HG02884 (cell line): ENCODE measurements at regions not wholly inside any gene's neighbourhood (a gene's known extent, or its start where the extent isn't known, plus 50 kb on each side); places are given as distances from the start of the nearest gene placed in this dataset.
"Not testable (repeated sequence)": the region's sequence is repeated elsewhere in the genome, so short reads cannot be mapped to it uniquely, and the experiment has no call there.

ENCODE experiments used
- ATAC-seq: cut with Tn5 transposase; IDR thresholded peaks from one replicate; pipeline ENCODE4 v1.9.1; 2021; ENCODE audit warnings: mild to moderate bottlenecking, moderate library complexity; ENCODE audit not compliant: unreplicated experiment

DNA sequence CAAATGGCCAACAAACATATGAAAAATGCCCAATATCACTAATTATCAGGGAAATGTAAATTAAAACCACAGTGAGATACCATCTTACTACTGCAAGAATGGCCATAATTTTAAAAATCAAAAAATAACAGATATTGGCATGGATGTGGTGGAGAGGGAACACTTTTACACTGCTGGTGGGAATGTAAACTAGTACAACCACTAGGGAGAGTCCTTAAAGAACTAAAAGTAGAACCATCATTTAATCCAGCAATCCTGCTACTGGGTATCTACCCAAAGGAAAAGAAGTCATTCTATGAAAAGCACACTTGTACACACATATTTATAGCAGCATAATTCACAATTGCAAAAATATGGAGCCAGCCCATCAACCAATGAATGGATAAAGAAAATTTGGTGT, 459.7 kb downstream of the GXYLT1 start:
- no peak for ATAC-seq

- ATAC-seq: no peak
Observed at GRCh38 chr12:41683513-41684240, 461.0 kb downstream of the GXYLT1 start.

DNA sequence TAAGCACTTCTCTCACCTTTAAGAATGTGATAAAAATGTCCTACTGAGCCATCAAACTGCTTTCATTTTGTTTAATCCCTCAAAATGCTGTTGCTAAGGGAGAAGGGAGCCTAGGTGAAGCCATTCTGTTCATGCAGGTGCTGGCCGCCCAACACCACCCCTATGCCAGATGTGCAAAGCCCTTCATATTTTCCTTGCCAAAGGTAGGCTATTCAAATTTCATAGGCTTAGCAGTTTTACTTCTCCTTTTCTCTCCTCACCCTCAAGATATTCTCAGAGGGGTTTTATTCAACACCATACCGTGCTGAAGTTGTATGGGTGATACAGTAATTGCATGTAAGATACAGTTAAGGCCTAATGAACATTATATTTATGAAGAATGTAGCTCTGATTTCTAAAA, 461.7 kb downstream of the GXYLT1 start:
- ATAC-seq: peak; percentile 72

GRCh38 chr12:41681898-41682297, 462.8 kb downstream of the GXYLT1 start:
- ATAC-seq: no peak

GRCh38 chr12:41680155-41680554, 464.5 kb downstream of the GXYLT1 start:
- no peak for ATAC-seq

- no peak for ATAC-seq
Observed at GRCh38 chr12:41663598-41664265, 475.6 kb downstream of the PDZRN4 start.

GRCh38 chr12:41661141-41661765, 473.1 kb downstream of the PDZRN4 start:
- ATAC-seq: no peak

GRCh38 chr12:41656454-41656853, 468.3 kb downstream of the PDZRN4 start:
- no peak for ATAC-seq

DNA sequence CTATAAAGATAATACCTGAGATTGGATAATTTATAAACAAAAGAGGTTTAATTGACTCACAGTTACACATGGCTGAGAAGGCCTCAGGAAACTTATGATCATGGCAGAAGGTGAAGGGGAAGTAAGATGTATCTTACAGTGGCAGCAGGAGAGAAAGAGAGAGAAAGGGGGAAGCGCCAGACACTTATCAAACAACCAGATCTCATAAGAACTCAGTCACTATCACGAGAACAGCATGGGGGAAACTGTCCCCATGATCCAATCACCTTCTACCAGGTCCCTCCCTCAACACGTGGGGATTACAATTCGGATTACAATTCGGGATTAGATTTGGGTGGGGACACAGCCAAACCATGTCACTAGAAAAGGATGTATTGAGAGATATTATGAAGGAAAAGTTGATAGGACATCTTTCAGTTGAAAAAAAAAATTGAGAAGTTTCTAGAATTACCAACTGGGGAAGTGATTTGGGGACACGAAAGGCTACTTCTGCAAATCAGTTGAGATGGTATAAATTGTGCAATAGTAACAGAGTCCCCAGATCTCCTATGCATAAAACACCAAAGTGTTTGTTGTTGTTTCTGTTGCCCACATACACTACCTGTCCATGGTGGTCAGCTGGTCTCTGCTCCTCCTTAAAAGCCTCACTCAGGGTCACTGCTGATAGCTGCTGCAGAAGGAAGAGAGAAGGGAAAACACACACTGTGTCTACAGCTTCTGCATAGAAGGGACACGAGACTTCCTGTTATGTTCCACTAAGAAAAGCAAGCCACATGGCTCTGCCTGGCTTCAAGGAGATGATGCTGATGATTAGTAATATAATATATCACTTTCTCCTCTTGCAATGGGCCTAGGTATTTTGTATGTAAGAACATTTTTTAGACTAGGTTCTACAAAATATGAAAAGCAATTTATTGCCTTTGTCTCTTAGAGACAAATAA, 465.5 kb downstream of the PDZRN4 start:
- no peak for ATAC-seq

GRCh38 chr12:41652981-41653380, 464.9 kb downstream of the PDZRN4 start:
- ATAC-seq: no peak

DNA sequence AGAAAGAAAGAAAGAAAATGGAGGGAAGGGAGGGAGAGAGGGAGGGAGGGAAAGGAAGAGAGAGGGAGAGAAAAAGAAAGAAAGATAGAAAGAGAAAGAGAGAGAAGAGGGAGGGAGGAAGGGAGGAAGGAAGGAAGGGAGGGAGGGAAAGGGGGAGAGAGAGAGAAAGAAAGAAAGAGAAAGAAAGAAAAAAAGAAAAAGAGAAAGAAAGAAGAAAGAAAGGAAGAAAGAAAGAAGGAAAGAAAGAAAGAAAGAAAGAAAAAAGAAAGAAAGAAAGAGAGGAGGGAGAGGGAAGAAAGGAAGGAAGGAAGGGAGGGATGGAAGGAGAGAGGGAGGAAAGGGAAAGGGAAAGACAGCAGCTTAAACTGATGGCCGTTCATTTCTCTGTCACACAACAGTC, 457.5 kb downstream of the PDZRN4 start:
- ATAC-seq: no peak

DNA sequence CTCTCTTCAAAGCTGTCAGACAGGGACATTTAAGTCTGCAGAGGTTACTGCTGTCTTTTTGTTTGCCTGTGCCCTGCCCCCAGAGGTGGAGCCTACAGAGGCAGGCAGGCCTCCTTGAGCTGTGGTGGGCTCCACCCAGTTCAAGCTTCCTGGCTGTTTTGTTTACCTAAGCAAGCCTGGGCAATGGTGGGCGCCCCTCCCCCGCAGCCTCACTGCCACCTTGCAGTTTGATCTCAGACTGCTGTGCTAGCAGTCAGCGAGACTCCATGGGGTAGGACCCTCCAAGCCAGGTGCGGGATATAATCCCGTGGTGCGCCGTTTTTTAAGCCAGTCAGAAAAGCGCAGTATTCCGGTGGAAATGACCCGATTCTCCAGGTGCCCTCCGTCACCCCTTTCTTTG, 454.7 kb downstream of the PDZRN4 start:
- not testable (repeated sequence) for ATAC-seq

- ATAC-seq: no peak
Observed at GRCh38 chr12:41636653-41637052, 448.5 kb downstream of the PDZRN4 start.

GRCh38 chr12:41635626-41636364, 447.7 kb downstream of the PDZRN4 start:
- ATAC-seq: no peak

- ATAC-seq: no peak
Observed at GRCh38 chr12:41634091-41634490, 446.0 kb downstream of the PDZRN4 start.

DNA sequence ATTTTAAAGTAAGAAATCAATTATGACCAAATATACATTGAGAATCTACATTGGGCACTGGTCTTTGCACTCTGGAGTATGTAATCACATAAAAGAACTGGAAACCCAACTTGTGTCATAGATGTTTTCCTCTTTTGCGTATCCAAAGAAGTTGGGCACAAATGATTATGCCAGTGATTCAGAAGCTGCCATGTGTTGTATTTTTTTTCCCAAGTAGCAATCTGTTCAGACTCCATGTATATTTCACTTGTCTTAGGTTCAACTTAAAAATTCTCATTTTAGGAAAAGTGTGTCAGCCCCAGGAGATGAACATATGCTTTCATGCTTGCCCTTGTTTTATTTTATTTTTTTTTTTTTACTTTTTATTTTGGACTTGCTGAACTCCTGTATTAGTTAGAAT, 441.5 kb downstream of the PDZRN4 start:
- no peak for ATAC-seq

DNA sequence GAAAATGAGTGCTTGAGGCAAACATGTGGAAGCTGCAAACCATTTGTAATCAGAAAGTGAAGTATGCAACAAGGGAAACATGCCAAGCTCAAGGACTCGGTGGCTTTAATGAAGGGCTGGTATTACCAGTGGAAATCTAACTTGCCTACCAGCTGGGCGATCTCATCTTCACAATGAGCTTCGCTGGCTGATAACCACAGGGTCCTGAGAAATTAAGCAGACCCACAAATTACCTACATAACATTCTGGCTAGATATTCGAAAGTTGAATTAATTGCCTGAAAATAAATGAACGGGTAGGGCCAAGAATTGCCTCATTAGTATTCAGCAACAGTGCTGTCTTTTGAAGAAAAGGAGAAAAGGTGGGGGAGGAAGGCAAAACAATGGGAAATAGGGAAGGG, 439.4 kb downstream of the PDZRN4 start:
- ATAC-seq: no peak

GRCh38 chr12:41624571-41624970, 436.5 kb downstream of the PDZRN4 start:
- ATAC-seq: no peak
